ENCODE measurements at regions not wholly inside any gene's neighbourhood (a gene's known extent, or its start where the extent isn't known, plus 50 kb on each side); places are given as distances from the start of the nearest gene placed in this dataset.

GRCh38 chr2:14363137-14363536 is 269.4 kb upstream of the LRATD1 start:
- Histone ChIP-seq H3K79me2 (ENCODE audit: control insufficient read depth, insufficient read depth, low read length) (no peaks in the 10 kb centered on the region), H4K20me1 (replicated peaks; ENCODE audit: control insufficient read depth, extremely low read depth, insufficient read depth, low read length) (no peaks in the 10 kb centered on the region), H3K9ac (replicated peaks; ENCODE audit: extremely low read depth, insufficient read depth, low read length) (no peak overlapping the region), H3K9me1 (replicated peaks; ENCODE audit: control insufficient read depth, extremely low read depth, insufficient read depth, low read length) (no peaks in the 10 kb centered on the region), H3K27me3 (ENCODE audit: control insufficient read depth in 2 of 2, insufficient read depth in 2 of 2, low read length in 2 of 2) (no peaks in the 10 kb centered on the region), H3K27ac (ENCODE audit: insufficient read depth, low read depth, low read length) (no peak overlapping the region), H3K4me2 (ENCODE audit: insufficient read depth, low read length) (no peak overlapping the region), H3K9me3 (replicated peaks; ENCODE audit: control insufficient read depth, insufficient read depth, low read length) (no peaks in the 10 kb centered on the region), H3K4me1 (ENCODE audit: control insufficient read depth, extremely low read depth, insufficient read depth, low read length) (no peaks in the 10 kb centered on the region), H2AFZ (ENCODE audit: low read depth, low read length) (no peak overlapping the region), H3K4me3 (replicated peaks in 1 of 3; ENCODE audit: insufficient read depth in 1 of 3, low read depth in 1 of 3, low read length in 3 of 3) (no peak overlapping the region), H3K36me3 (ENCODE audit: control insufficient read depth in 2 of 2, extremely low read depth in 1 of 2, insufficient read depth in 2 of 2, low read length in 2 of 2) (no peaks in the 10 kb centered on the region)
- no peak for TF ChIP-seq GATA2 (IDR thresholded peaks at IDR 0.05; ENCODE audit: insufficient read depth, insufficient read length, low read depth, low read length)
- TF ChIP-seq EZH2 (IDR thresholded peaks at IDR 0.05; ENCODE audit: borderline replicate concordance, low read depth, low read length, severe bottlenecking), result no peak
- POLR2A ChIA-PET, result no interaction called here
- CTCF ChIA-PET, result no interaction called here
- no TSS peak for BruUV-seq (replicated peaks)
- FAIRE-seq (no peak), DNase-seq (ENCODE audit: low read depth, low spot score) (no peak)
- intact Hi-C loops (cut with micrococcal nuclease), result no loop called here
- dilution Hi-C loops (cut with MboI; ENCODE audit: extremely low pct_ligation_motif_present, low sequenced_read_pairs), result no loop called here

- DNase-seq (ENCODE audit: low read depth, low spot score) (no peak), FAIRE-seq (no peak)
- ChIA-PET CTCF (no interaction called here), POLR2A (no interaction called here)
- Histone ChIP-seq H3K9ac (replicated peaks; ENCODE audit: extremely low read depth, insufficient read depth, low read length) (no peak overlapping the region), H3K27me3 (ENCODE audit: control insufficient read depth in 2 of 2, insufficient read depth in 2 of 2, low read length in 2 of 2) (no peaks in the 10 kb centered on the region), H3K4me2 (ENCODE audit: insufficient read depth, low read length) (no peak overlapping the region), H3K9me1 (replicated peaks; ENCODE audit: control insufficient read depth, extremely low read depth, insufficient read depth, low read length) (no peaks in the 10 kb centered on the region), H3K9me3 (replicated peaks; ENCODE audit: control insufficient read depth, insufficient read depth, low read length) (no peaks in the 10 kb centered on the region), H3K4me1 (ENCODE audit: control insufficient read depth, extremely low read depth, insufficient read depth, low read length) (no peaks in the 10 kb centered on the region), H3K4me3 (replicated peaks in 1 of 3; ENCODE audit: insufficient read depth in 1 of 3, low read depth in 1 of 3, low read length in 3 of 3) (no peak overlapping the region), H3K36me3 (ENCODE audit: control insufficient read depth in 2 of 2, extremely low read depth in 1 of 2, insufficient read depth in 2 of 2, low read length in 2 of 2) (no peaks in the 10 kb centered on the region), H3K79me2 (ENCODE audit: control insufficient read depth, insufficient read depth, low read length) (no peaks in the 10 kb centered on the region), H4K20me1 (replicated peaks; ENCODE audit: control insufficient read depth, extremely low read depth, insufficient read depth, low read length) (no peaks in the 10 kb centered on the region), H2AFZ (ENCODE audit: low read depth, low read length) (no peak overlapping the region), H3K27ac (ENCODE audit: insufficient read depth, low read depth, low read length) (no peak overlapping the region)
- BruUV-seq (replicated peaks), result no TSS peak
- intact Hi-C loops (cut with micrococcal nuclease), result no loop called here
- dilution Hi-C loops (cut with MboI; ENCODE audit: extremely low pct_ligation_motif_present, low sequenced_read_pairs), result no loop called here
- TF ChIP-seq FOS (IDR thresholded peaks at IDR 0.05; ENCODE audit: borderline replicate concordance, insufficient read depth, low read length) (no peak), EZH2 (IDR thresholded peaks at IDR 0.05; ENCODE audit: borderline replicate concordance, low read depth, low read length, severe bottlenecking) (no peak), POLR2A (IDR thresholded peaks at IDR 0.05; ENCODE audit: low read depth, low read length) (no peak), POLR2AphosphoS5 (IDR thresholded peaks at IDR 0.05; ENCODE audit: insufficient read depth, low read depth, low read length) (no peak), CTCF (IDR thresholded peaks at IDR 0.05; ENCODE audit: extremely low read depth in 1 of 2, insufficient read depth in 1 of 2, low read depth in 1 of 2, low read length in 2 of 2) (no peak), JUN (IDR thresholded peaks at IDR 0.05; ENCODE audit: borderline replicate concordance, insufficient read depth, insufficient read length, low read depth) (no peak), MAX (IDR thresholded peaks at IDR 0.05; ENCODE audit: insufficient read depth, insufficient read length) (no peak), GATA2 (IDR thresholded peaks at IDR 0.05; ENCODE audit: insufficient read depth, insufficient read length, low read depth, low read length) (no peak), MYC (IDR thresholded peaks at IDR 0.05; ENCODE audit: low read depth, low read length) (no peak)
These were observed 268.5 kb upstream of the LRATD1 start for GRCh38 chr2:14363976-14364375.

Measured in endothelial cell of umbilical vein (primary cell).